ENCODE measurements at regions not wholly inside any gene's neighbourhood (a gene's known extent, or its start where the extent isn't known, plus 50 kb on each side); places are given as distances from the start of the nearest gene placed in this dataset.

GRCh38 chr5:175305251-175305650, 138.7 kb downstream of the DRD1 start:
- TF ChIP-seq POLR2A (IDR thresholded peaks at IDR 0.05) (no peak), CTCF (IDR thresholded peaks at IDR 0.05) (no peak)
